ENCODE measurements at regions not wholly inside any gene's neighbourhood (a gene's known extent, or its start where the extent isn't known, plus 50 kb on each side); places are given as distances from the start of the nearest gene placed in this dataset.

DNA sequence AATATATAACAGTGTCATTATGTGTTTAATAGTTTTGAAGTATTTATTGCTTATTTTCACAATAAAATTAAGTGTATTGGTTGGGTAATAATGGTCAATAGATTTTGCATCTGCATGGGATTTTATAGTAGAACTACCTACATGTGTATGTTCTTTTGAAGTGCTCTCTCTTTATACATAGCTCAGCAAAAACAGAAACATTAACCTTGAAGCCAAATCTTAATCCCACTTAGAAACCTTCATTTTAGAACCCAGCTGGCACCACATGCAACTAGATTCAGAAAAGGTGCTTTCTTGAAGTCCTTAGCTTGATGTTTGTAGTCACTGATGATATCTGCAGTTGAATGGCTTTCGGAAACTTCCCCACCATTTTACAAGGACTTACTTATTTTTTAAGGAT, 146.9 kb upstream of the IL12A start:
- Histone ChIP-seq H3K4me1 (ENCODE audit: control insufficient read depth, extremely low read depth, insufficient read depth, low read length) (peaks cover 26% of the 10 kb centered on the region), H3K79me2 (ENCODE audit: control insufficient read depth, insufficient read depth, low read length) (peaks cover 69% of the 10 kb centered on the region), H3K9me3 (ENCODE audit: control insufficient read depth, low read depth, low read length) (no peaks in the 10 kb centered on the region), H4K20me1 (ENCODE audit: control insufficient read depth, extremely low read depth, insufficient read depth, low read length) (no peaks in the 10 kb centered on the region), H3K4me2 (ENCODE audit: control insufficient read depth, extremely low read depth, insufficient read depth, low read depth, low read length) (no peak overlapping the region), H3K36me3 (ENCODE audit: control insufficient read depth in 2 of 2, extremely low read depth in 1 of 2, insufficient read depth in 2 of 2, low read length in 2 of 2) (no peaks in the 10 kb centered on the region), H3K9me1 (ENCODE audit: control insufficient read depth, extremely low read depth, insufficient read depth, low read length) (peaks cover 2% of the 10 kb centered on the region), H3K27me3 (ENCODE audit: control insufficient read depth, extremely low read depth, insufficient read depth, low read length) (no peaks in the 10 kb centered on the region), H3K9ac (ENCODE audit: control insufficient read depth, extremely low read depth, insufficient read depth, low read length) (no peak overlapping the region), H3K4me3 (ENCODE audit: control insufficient read depth in 2 of 3, extremely low read depth in 1 of 3, insufficient read depth in 2 of 3, low read depth in 1 of 3, low read length in 3 of 3) (no peak overlapping the region), H2AFZ (ENCODE audit: control insufficient read depth, low read length) (no peak overlapping the region), H3K27ac (ENCODE audit: control insufficient read depth, insufficient read depth, low read length) (no peak overlapping the region)
- dilution Hi-C loops (cut with MboI; ENCODE audit: extremely low pct_ligation_motif_present, low sequenced_read_pairs), result no loop called here
- FAIRE-seq, result no peak
- DNase-seq (ENCODE audit: low read depth, low spot score), result no peak
- TF ChIP-seq, protein P1, sequence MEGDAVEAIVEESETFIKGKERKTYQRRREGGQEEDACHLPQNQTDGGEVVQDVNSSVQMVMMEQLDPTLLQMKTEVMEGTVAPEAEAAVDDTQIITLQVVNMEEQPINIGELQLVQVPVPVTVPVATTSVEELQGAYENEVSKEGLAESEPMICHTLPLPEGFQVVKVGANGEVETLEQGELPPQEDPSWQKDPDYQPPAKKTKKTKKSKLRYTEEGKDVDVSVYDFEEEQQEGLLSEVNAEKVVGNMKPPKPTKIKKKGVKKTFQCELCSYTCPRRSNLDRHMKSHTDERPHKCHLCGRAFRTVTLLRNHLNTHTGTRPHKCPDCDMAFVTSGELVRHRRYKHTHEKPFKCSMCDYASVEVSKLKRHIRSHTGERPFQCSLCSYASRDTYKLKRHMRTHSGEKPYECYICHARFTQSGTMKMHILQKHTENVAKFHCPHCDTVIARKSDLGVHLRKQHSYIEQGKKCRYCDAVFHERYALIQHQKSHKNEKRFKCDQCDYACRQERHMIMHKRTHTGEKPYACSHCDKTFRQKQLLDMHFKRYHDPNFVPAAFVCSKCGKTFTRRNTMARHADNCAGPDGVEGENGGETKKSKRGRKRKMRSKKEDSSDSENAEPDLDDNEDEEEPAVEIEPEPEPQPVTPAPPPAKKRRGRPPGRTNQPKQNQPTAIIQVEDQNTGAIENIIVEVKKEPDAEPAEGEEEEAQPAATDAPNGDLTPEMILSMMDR (optimal IDR thresholded peaks at IDR 0.05 in 1 of 3, IDR thresholded peaks at IDR 0.05 in 1 of 3, conservative IDR thresholded peaks at IDR 0.05 in 1 of 3; ENCODE audit: extremely low read depth in 1 of 3, insufficient read depth in 2 of 3, low read length in 3 of 3), result no peak
- no peak for TF ChIP-seq EZH2 (IDR thresholded peaks at IDR 0.05; ENCODE audit: low read length)

DNA sequence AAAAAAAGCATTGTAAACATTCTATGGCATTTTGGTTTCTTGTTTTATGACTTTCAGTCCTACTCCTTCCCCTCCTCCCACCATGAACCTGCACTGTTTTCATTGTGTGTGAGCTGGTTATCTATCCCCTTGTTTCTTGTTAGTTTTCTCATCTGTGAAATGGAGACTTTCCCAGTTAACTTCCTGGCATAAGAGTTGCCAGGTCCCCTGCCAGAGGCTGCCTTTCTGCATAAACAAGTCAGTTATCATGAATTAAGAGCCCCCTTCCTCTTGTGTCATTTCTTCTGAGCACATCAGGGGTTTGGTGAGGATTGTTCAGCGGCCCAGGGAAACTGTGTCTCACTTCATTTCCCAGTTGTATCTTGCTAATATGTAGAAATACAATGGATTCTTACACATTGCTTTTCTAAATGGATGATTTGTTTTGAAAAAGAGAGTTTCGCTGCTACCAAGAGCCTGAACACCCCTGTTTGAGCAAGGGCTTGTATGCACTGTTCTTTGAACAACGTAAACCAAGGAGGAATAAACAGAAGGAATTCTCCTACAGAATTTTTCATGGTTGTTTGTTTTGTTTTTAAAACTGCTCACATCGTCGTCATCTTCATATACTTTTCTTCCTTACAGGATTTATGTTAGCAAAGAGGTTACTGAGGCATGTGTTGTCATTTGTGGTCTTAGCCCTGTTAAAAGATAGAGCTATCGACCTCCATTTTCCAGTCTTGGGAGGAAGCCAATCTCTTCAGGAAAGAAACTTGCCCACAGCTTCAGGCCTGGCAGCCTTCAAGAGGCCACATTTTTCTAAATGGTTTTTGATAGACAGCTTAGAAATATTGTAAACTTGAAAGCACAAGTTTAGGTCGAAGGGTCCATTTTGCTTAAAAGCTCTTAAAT, 144.6 kb upstream of the IL12A start:
- Histone ChIP-seq H3K27me3 (ENCODE audit: control insufficient read depth, extremely low read depth, insufficient read depth, low read length) (no peaks in the 10 kb centered on the region), H3K9ac (ENCODE audit: control insufficient read depth, extremely low read depth, insufficient read depth, low read length) (no peak overlapping the region), H3K4me3 (ENCODE audit: control insufficient read depth in 2 of 3, extremely low read depth in 1 of 3, insufficient read depth in 2 of 3, low read depth in 1 of 3, low read length in 3 of 3) (no peak overlapping the region), H3K9me1 (ENCODE audit: control insufficient read depth, extremely low read depth, insufficient read depth, low read length) (peaks cover 2% of the 10 kb centered on the region), H3K4me2 (ENCODE audit: control insufficient read depth, extremely low read depth, insufficient read depth, low read depth, low read length) (no peak overlapping the region), H3K36me3 (ENCODE audit: control insufficient read depth in 2 of 2, extremely low read depth in 1 of 2, insufficient read depth in 2 of 2, low read length in 2 of 2) (no peaks in the 10 kb centered on the region), H3K9me3 (ENCODE audit: control insufficient read depth, low read depth, low read length) (no peaks in the 10 kb centered on the region), H4K20me1 (ENCODE audit: control insufficient read depth, extremely low read depth, insufficient read depth, low read length) (no peaks in the 10 kb centered on the region), H3K4me1 (ENCODE audit: control insufficient read depth, extremely low read depth, insufficient read depth, low read length) (peaks cover 12% of the 10 kb centered on the region), H3K79me2 (ENCODE audit: control insufficient read depth, insufficient read depth, low read length) (peaks cover 79% of the 10 kb centered on the region), H2AFZ (ENCODE audit: control insufficient read depth, low read length) (no peak overlapping the region), H3K27ac (ENCODE audit: control insufficient read depth, insufficient read depth, low read length) (no peak overlapping the region)
- dilution Hi-C loops (cut with MboI; ENCODE audit: extremely low pct_ligation_motif_present, low sequenced_read_pairs), result no loop called here
- DNase-seq (ENCODE audit: low read depth, low spot score) (no peak), FAIRE-seq (no peak)
- no peak for TF ChIP-seq EZH2 (IDR thresholded peaks at IDR 0.05; ENCODE audit: low read length)
- TF ChIP-seq, protein P1 (optimal IDR thresholded peaks at IDR 0.05 in 1 of 3, IDR thresholded peaks at IDR 0.05 in 1 of 3, conservative IDR thresholded peaks at IDR 0.05 in 1 of 3; ENCODE audit: extremely low read depth in 1 of 3, insufficient read depth in 2 of 3, low read length in 3 of 3), result no peak
